Heart right ventricle (tissue), 16 donors: ENCODE measurements at regions not wholly inside any gene's neighbourhood (a gene's known extent, or its start where the extent isn't known, plus 50 kb on each side); places are given as distances from the start of the nearest gene placed in this dataset.

Source experiments
- ATAC-seq, 8 donors: fragments of 200-7000 bp; cut with Tn5 transposase; one replicate each; pipeline ENCODE4 v1.9.1; 2020; ENCODE audit warnings: mild to moderate bottlenecking in 8 of 8, moderate library complexity in 8 of 8, moderate number of reproducible peaks in 1 of 8
- DNase-seq, 2 donors: peaks; one replicate each; pipeline ENCODE4 v3.0.0-alpha.2; 2020
- H3K27ac ChIP-seq, 10 donors: fragments of 200-600 bp; sonication (generic) in 2 of 10; one replicate each; pipeline versions ENCODE4 v1.5.0 to v1.8.0; 2020 to 2022; ENCODE audit warnings: mild to moderate bottlenecking in 3 of 10
- H3K27me3 ChIP-seq, 7 donors: fragments of 200-600 bp; one replicate each; pipeline ENCODE4 v1.8.0; 2021 to 2022; ENCODE audit warnings: mild to moderate bottlenecking in 2 of 7
- H3K36me3 ChIP-seq, 9 donors: fragments of 200-600 bp; sonication (generic) in 1 of 9; one replicate each; pipeline versions ENCODE4 v1.5.0 to v1.8.0; 2020 to 2022; ENCODE audit warnings: mild to moderate bottlenecking in 2 of 9
- H3K4me1 ChIP-seq, 9 donors: fragments of 200-600 bp; sonication (generic) in 1 of 9; one replicate each; pipeline versions ENCODE4 v1.5.0 to v1.8.0; 2020 to 2022; ENCODE audit warnings: mild to moderate bottlenecking in 4 of 9
- H3K4me3 ChIP-seq, 10 donors: fragments of 200-600 bp; sonication (generic) in 2 of 10; one replicate each; pipeline versions ENCODE4 v1.5.0 to v1.8.0; 2020 to 2022; ENCODE audit warnings: mild to moderate bottlenecking in 7 of 10, moderate library complexity in 2 of 10
- H3K9me3 ChIP-seq, 11 donors: fragments of 200-600 bp in 10 of 11; sonication (generic) in 2 of 11; one replicate each; pipeline versions ENCODE4 v1.5.0 to v1.8.0; 2013 to 2022; ENCODE audit warnings: mild to moderate bottlenecking in 2 of 11, control low read depth in 1 of 11, moderate library complexity in 1 of 11
- WGBS, 2 donors: extraction: QIAGEN DNeasy Blood & Tissue Kit; methylation state at CpG; one replicate each; pipeline ENCODE4 v1.1.7; 2013; ENCODE audit warnings: inconsistent platforms in 1 of 2; 5-methylcytosine and 5-hydroxymethylcytosine counted together
- intact Hi-C, 10 donors: fragments of 100-400 bp; cut with DNase I; formaldehyde crosslinking; loops; one replicate each; pipeline versions ENCODE4 v1.11.1 to v1.14.2; 2022
- TF ChIP-seq, protein P1 (sequence below), 9 donors: fragments of 200-600 bp; sonication (generic) in 2 of 9; IDR thresholded peaks; one replicate each; pipeline versions ENCODE4 v1.5.0 to v1.8.0; 2021 to 2022; ENCODE audit warnings: antibody characterized with exemption in 9 of 9, mild to moderate bottlenecking in 5 of 9, moderate library complexity in 1 of 9
- donor health status: Arrhythmogenic right ventricular cardiomyopathy.
- donor health status: ischemic (EF 13 %, LVEDD 7.1; RV severe dilation, severe dysfunction).
- donor health status: healthy with polysubstance abuse.
- donor health status: DM: no; HTN: yes; CAD: no.
- donor health status: DM: no; HTN: no; CAD: no.
- donor health status: ischemic (EF 25% LVEDD 6.9; RV normal size, moderate dysfunction).
- donor health status: ischemic (EF 25% LVEDD 5.7; RV mildly dilated, moderate dysfunction).
- donor health status: healthy.
- donor health status: DM: yes; HTN: yes; CAD: no.
- donor health status: Ischemic cardiomyopathy.
- donor health status: ischemic (EF 35%, LVEDD 5.7; RV mildly dilated, moderate dysfunction).
- donor health status: nonischemic (EF 11% LVEDD 7.7; RV severe dilation, severe dysfunction).
- donor health status: DM: yes; HTN: yes; CAD: no.
- donor health status: PGD.
- donor health status: ischemic (EF 29% LVEDD 5.4; RV normal size, mild dysfunction).
- donor health status: nonischemic (EF 23%, LVEDD 6.1; RV moderate dilation, normal function).

- Histone ChIP-seq H3K9me3 (no peaks in the 10 kb centered on the region), H3K36me3 (no peaks in the 10 kb centered on the region), H3K4me1 (no peaks in the 10 kb centered on the region), H3K27ac (no peak overlapping the region), H3K27me3 (no peaks in the 10 kb centered on the region), H3K4me3 (no peak overlapping the region)
- DNase-seq = no peak
- ATAC-seq = no peak
- TF ChIP-seq, protein P1, sequence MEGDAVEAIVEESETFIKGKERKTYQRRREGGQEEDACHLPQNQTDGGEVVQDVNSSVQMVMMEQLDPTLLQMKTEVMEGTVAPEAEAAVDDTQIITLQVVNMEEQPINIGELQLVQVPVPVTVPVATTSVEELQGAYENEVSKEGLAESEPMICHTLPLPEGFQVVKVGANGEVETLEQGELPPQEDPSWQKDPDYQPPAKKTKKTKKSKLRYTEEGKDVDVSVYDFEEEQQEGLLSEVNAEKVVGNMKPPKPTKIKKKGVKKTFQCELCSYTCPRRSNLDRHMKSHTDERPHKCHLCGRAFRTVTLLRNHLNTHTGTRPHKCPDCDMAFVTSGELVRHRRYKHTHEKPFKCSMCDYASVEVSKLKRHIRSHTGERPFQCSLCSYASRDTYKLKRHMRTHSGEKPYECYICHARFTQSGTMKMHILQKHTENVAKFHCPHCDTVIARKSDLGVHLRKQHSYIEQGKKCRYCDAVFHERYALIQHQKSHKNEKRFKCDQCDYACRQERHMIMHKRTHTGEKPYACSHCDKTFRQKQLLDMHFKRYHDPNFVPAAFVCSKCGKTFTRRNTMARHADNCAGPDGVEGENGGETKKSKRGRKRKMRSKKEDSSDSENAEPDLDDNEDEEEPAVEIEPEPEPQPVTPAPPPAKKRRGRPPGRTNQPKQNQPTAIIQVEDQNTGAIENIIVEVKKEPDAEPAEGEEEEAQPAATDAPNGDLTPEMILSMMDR (IDR thresholded peaks at IDR 0.05) = no peak
- WGBS, 2 donors = 93 to 100% methylated on average over 1 of the region's 1 CpG
- intact Hi-C loops = no loop called here
These were observed 727.7 kb upstream of the NECTIN3 start for GRCh38 chr3:110343945-110344344.

- DNase-seq = no peak
- H3K4me3 ChIP-seq = no peak overlapping the region
- TF ChIP-seq, protein P1 (IDR thresholded peaks at IDR 0.05) = no peak
These were observed 727.1 kb upstream of the NECTIN3 start for GRCh38 chr3:110344487-110344886.

GRCh38 chr3:110344897-110345767, 726.5 kb upstream of the NECTIN3 start:
- Histone ChIP-seq H3K27me3 (no peaks in the 10 kb centered on the region), H3K36me3 (no peaks in the 10 kb centered on the region), H3K9me3 (no peaks in the 10 kb centered on the region), H3K27ac (no peak overlapping the region), H3K4me3 (no peak overlapping the region), H3K4me1 (no peaks in the 10 kb centered on the region)
- no peak for ATAC-seq
- DNase-seq = no peak
- intact Hi-C loops = no loop called here
- TF ChIP-seq, protein P1 (IDR thresholded peaks at IDR 0.05) = no peak
- WGBS, 2 donors = 56 to 69% methylated on average over 5 of the region's 5 CpGs

More at GRCh38 chr3:110344487-110344886, 727.1 kb upstream of the NECTIN3 start:
- intact Hi-C loops = no loop called here
- ATAC-seq = no peak
- Histone ChIP-seq H3K27me3 (no peaks in the 10 kb centered on the region), H3K4me1 (no peaks in the 10 kb centered on the region), H3K9me3 (no peaks in the 10 kb centered on the region), H3K36me3 (no peaks in the 10 kb centered on the region), H3K27ac (no peak overlapping the region)

DNA sequence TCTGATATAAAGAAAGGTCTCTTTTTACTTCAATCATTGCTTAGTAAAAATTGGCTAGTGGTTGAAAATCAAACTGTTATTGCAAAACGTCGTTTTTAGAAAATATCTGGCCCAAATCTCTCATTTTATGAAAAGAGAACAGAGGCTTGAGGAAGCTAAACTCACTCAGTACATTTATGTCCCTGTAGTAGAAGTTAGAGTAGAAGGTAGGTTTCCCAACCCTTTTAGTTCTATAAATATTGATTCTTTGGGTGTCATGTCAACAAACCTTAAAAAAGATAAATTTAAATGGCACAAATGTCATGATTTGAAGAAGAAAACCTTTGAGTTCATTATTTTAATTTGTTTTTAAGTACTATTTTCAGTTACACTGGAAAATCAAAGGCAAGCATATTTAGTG, 722.3 kb upstream of the NECTIN3 start:
- TF ChIP-seq, protein P1 (IDR thresholded peaks at IDR 0.05) = no peak
- H3K9me3 ChIP-seq = no peaks in the 10 kb centered on the region
- intact Hi-C loops = no loop called here
- H3K27ac ChIP-seq = no peak overlapping the region
- H3K4me1 ChIP-seq = no peaks in the 10 kb centered on the region
- no peaks in the 10 kb centered on the region for H3K36me3 ChIP-seq
- ATAC-seq (no peak), DNase-seq (no peak)
- WGBS, 2 donors = 80 to 83% methylated on average over 2 of the region's 2 CpGs
- H3K27me3 ChIP-seq = no peaks in the 10 kb centered on the region
- H3K4me3 ChIP-seq = no peak overlapping the region
